Stomach (tissue), 8 donors: ENCODE measurements at regions not wholly inside any gene's neighbourhood (a gene's known extent, or its start where the extent isn't known, plus 50 kb on each side); places are given as distances from the start of the nearest gene placed in this dataset.

Experiments
- DNase-seq, 2 donors: peaks; one replicate each; pipeline versions ENCODE4 v3.0.0 to v3.0.0-alpha.2; 2013 to 2019
- H3K27ac ChIP-seq, 5 donors: fragments of 200-600 bp in 4 of 5; sonication (generic) in 4 of 5; one replicate each; pipeline ENCODE4 v1.5.1; 2013 to 2019; ENCODE audit warnings: mild to moderate bottlenecking in 1 of 5, moderate library complexity in 1 of 5
- H3K27me3 ChIP-seq, 3 donors: fragments of 200-600 bp; sonication (generic); one replicate each; pipeline ENCODE4 v1.5.1; 2017 to 2019; ENCODE audit warnings: mixed run types in 1 of 3
- H3K36me3 ChIP-seq, 4 donors: fragments of 200-600 bp; sonication (generic); 1 replicate in 3 of 4; 2 replicates in 1 of 4; pipeline ENCODE4 v1.5.1; 2016 to 2019
- H3K4me1 ChIP-seq, 4 donors: fragments of 200-600 bp; sonication (generic); one replicate each; pipeline ENCODE4 v1.5.1; 2016 to 2019
- H3K4me3 ChIP-seq, 4 donors: fragments of 200-600 bp; sonication (generic) in 3 of 4; one replicate each; pipeline ENCODE4 v1.5.1; 2016 to 2019; ENCODE audit warnings: mild to moderate bottlenecking in 1 of 4
- H3K9me3 ChIP-seq, 4 donors: fragments of 200-600 bp; sonication (generic); one replicate each; pipeline ENCODE4 v1.5.1; 2016 to 2019
- EP300 ChIP-seq: sonication (generic); formaldehyde crosslinking; IDR thresholded peaks from one replicate; pipeline ENCODE4 v1.6.1; 2017; ENCODE audit warnings: antibody characterized with exemption
- POLR2A ChIP-seq, 4 donors: fragments of 450-650 bp; IDR thresholded peaks; one replicate each; pipeline ENCODE4 v1.6.1; 2016; ENCODE audit warnings: antibody characterized with exemption in 4 of 4, control low read depth in 2 of 4, mild to moderate bottlenecking in 1 of 4, moderate library complexity in 1 of 4
- POLR2AphosphoS5 ChIP-seq, 3 donors: sonication (generic); formaldehyde crosslinking; IDR thresholded peaks; one replicate each; pipeline ENCODE4 v1.6.1; 2016; ENCODE audit warnings: antibody characterized with exemption in 3 of 3
- WGBS, 5 donors: extraction: QIAGEN DNeasy Blood & Tissue Kit in 3 of 5; methylation state at CpG; one replicate each; pipeline versions ENCODE4 v1.1.5 to v1.1.7; 2013 to 2018; 5-methylcytosine and 5-hydroxymethylcytosine counted together
- intact Hi-C: fragments of 100-400 bp; cut with DNase I; formaldehyde crosslinking; loops from one replicate; pipeline ENCODE4 v1.15.1; 2023; ENCODE audit warnings: low total_unique reads
- TF ChIP-seq, protein P1 (sequence below), 7 experiments: fragments of 450-650 bp in 4 of 7; fragments of 200-600 bp in 3 of 7; sonication (generic) in 3 of 7; IDR thresholded peaks; one replicate each; pipeline ENCODE4 v1.5.1; 2016 to 2019; ENCODE audit warnings: antibody characterized with exemption in 7 of 7, control low read depth in 2 of 7, mild to moderate bottlenecking in 1 of 7
- donor health status: healthy with polysubstance abuse.
- donor health status: Bipolar disorder and iron deficiency.
- donor health status: healthy.

DNA sequence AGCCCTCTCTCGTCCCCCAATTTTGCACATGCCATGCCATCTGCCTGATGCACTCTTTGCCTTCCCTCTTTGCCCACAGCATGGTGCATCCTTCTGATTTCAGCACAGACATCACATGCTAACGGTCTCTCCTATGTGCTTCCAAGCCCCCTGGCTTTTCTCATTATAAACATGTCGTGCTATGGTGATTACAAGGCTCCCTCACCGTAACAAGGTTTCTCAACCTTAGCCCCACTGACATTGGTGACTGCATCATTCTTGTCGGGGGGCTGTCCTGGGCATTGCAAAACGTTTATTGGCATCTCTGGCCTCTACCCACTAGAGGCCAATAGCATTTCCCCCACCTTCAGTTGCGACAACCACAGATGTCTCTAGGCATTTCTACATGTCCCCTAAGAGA is 187.2 kb downstream of the TFAP2C start:
- H3K4me1 ChIP-seq: no peaks in the 10 kb centered on the region
- H3K27ac ChIP-seq: no peak overlapping the region
- no peak overlapping the region for H3K4me3 ChIP-seq
- no peak for TF ChIP-seq POLR2A (IDR thresholded peaks at IDR 0.05)
- no peak for TF ChIP-seq POLR2AphosphoS5 (IDR thresholded peaks at IDR 0.05)
- TF ChIP-seq, protein P1, sequence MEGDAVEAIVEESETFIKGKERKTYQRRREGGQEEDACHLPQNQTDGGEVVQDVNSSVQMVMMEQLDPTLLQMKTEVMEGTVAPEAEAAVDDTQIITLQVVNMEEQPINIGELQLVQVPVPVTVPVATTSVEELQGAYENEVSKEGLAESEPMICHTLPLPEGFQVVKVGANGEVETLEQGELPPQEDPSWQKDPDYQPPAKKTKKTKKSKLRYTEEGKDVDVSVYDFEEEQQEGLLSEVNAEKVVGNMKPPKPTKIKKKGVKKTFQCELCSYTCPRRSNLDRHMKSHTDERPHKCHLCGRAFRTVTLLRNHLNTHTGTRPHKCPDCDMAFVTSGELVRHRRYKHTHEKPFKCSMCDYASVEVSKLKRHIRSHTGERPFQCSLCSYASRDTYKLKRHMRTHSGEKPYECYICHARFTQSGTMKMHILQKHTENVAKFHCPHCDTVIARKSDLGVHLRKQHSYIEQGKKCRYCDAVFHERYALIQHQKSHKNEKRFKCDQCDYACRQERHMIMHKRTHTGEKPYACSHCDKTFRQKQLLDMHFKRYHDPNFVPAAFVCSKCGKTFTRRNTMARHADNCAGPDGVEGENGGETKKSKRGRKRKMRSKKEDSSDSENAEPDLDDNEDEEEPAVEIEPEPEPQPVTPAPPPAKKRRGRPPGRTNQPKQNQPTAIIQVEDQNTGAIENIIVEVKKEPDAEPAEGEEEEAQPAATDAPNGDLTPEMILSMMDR (IDR thresholded peaks at IDR 0.05): no peak
- TF ChIP-seq EP300: no peak
- peaks cover 0 to 40% (median 0%) of the 10 kb centered on the region in 3 donors for H3K27me3 ChIP-seq
- WGBS, 5 donors: 59 to 72% (median 70%) methylated on average over 7 of the region's 7 CpGs
- peaks cover 0 to 10% (median 4%) of the 10 kb centered on the region in 4 donors for H3K9me3 ChIP-seq
- no peaks in the 10 kb centered on the region for H3K36me3 ChIP-seq
- intact Hi-C loops: no loop called here
- DNase-seq: no peak

DNA sequence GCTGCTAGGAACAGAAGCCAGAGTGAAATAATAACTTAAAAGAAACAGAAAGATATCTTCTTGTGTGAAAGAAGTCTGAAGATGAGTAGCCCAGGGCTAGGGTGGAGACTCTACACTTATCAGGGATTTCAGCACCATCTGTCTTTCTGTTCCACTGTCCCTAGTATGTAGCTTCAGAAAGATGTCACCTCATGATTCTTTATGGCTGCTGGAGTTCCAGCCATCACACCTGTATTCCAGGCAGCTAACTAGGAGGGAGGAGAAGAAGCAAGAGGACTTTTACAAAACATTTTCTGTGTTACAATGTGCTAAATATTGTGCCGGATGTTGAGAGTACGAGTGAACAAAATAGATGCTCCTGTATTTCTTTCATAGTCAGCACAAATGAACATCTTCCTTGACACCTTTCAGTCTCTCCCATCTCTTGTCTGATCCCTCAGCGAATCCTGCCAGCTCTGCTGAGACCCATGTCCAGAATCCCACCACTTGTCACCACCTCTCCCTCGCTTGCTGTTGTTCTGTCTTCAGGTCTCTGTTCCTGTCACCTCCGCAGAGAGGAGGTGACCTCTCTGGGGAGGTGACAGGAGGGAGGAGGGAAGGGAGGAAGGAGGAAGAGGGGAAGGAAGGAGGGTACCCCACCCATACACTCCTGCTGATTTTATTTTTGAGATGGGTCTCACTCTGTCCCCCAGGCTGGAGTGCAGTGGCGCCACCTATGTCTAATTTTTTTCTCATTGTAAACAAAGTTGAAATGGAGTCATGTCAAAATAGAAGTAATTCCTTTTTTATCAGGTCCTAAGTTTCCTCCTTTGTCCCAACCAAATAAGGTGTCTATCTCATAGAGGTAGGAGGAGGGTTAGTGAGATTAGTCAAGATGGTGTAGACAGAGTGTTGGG is 188.9 kb downstream of the TFAP2C start:
- Histone ChIP-seq H3K9me3 (peaks cover 0 to 10% (median 4%) of the 10 kb centered on the region in 4 donors), H3K4me1 (no peaks in the 10 kb centered on the region), H3K36me3 (no peaks in the 10 kb centered on the region), H3K4me3 (no peak overlapping the region), H3K27ac (no peak overlapping the region), H3K27me3 (peaks cover 0 to 50% (median 0%) of the 10 kb centered on the region in 3 donors)
- 76 to 84% (median 80%) methylated on average over 6 of the region's 6 CpGs for WGBS, 5 donors
- DNase-seq: no peak
- intact Hi-C loops: no loop called here
- TF ChIP-seq POLR2A (IDR thresholded peaks at IDR 0.05): no peak
- no peak for TF ChIP-seq POLR2AphosphoS5 (IDR thresholded peaks at IDR 0.05)
- TF ChIP-seq, protein P1 (IDR thresholded peaks at IDR 0.05): no peak
- no peak for TF ChIP-seq EP300

DNA sequence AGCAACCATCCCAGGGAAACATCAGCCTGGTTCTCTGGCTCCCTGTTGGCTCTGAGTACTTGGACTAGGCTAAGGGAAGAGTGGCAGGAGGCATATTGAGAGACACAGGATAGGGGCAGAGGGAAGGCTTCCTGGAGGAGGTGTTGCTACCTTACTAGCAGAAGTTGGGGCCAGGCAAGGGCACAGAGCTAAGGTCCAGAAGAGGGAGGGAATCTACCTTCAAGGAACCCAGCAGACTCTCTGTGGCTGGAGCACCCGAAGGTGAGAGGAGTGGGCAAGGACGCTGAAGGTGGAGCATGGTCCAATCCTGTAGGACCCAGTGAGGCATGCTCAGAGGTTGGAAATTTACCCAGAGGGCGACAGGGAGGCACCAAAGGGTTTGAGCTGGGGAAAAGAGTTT is 191.9 kb downstream of the TFAP2C start:
- intact Hi-C loops: no loop called here
- H3K27me3 ChIP-seq: peaks cover 0 to 46% (median 0%) of the 10 kb centered on the region in 3 donors
- no peak for TF ChIP-seq POLR2AphosphoS5 (IDR thresholded peaks at IDR 0.05)
- TF ChIP-seq, protein P1 (IDR thresholded peaks at IDR 0.05): no peak
- no peak for TF ChIP-seq POLR2A (IDR thresholded peaks at IDR 0.05)
- TF ChIP-seq EP300: no peak
- no peak overlapping the region for H3K27ac ChIP-seq
- 65 to 82% (median 70%) methylated on average over 3 of the region's 3 CpGs for WGBS, 5 donors
- no peak overlapping the region for H3K4me3 ChIP-seq
- peaks cover 0 to 10% (median 4%) of the 10 kb centered on the region in 4 donors for H3K9me3 ChIP-seq
- no peaks in the 10 kb centered on the region for H3K4me1 ChIP-seq
- H3K36me3 ChIP-seq: no peaks in the 10 kb centered on the region
- no peak for DNase-seq

DNA sequence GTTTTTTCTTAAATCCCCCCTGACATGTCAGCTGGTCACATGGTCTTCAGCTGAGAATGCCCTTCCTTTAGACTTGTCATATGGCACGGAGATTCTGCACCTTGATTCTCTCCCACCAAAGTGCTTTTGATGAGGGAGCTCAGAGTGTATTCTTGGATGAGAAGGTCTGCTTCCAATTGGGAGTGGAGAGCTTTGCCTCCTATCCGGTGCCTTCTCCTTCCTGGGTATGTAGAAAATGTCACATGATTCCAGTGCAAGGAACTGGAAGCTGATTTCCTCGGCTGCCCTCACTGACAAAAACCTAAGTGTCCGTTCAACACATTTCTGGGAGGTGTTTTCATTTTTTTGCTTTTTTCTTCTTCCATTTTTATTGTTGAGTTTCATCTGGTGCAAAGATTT is 197.2 kb downstream of the TFAP2C start:
- DNase-seq: no peak
- no peak overlapping the region for H3K4me3 ChIP-seq
- no peaks in the 10 kb centered on the region for H3K4me1 ChIP-seq
- 57 to 72% (median 68%) methylated on average over 4 of the region's 4 CpGs for WGBS, 5 donors
- TF ChIP-seq POLR2AphosphoS5 (IDR thresholded peaks at IDR 0.05) (no peak), EP300 (no peak), POLR2A (IDR thresholded peaks at IDR 0.05) (no peak)
- TF ChIP-seq, protein P1 (IDR thresholded peaks at IDR 0.05): no peak
- intact Hi-C loops: no loop called here
- H3K36me3 ChIP-seq: no peaks in the 10 kb centered on the region
- no peaks in the 10 kb centered on the region for H3K9me3 ChIP-seq
- peaks cover 0 to 78% (median 16%) of the 10 kb centered on the region in 3 donors for H3K27me3 ChIP-seq
- H3K27ac ChIP-seq: no peak overlapping the region
